ENCODE measurements at regions not wholly inside any gene's neighbourhood (a gene's known extent, or its start where the extent isn't known, plus 50 kb on each side); places are given as distances from the start of the nearest gene placed in this dataset.

GRCh38 chr6:119678961-119679360 is 329.4 kb upstream of the MAN1A1 start:
- POLR2A ChIA-PET (ENCODE audit: partially characterized antibody), result no interaction called here
- FAIRE-seq, result no peak
- TF ChIP-seq SRF (IDR thresholded peaks at IDR 0.05; ENCODE audit: low read depth, low read length), result no peak
- TF ChIP-seq NANOG (IDR thresholded peaks at IDR 0.05; ENCODE audit: insufficient read depth, low read depth, low read length, poor library complexity, severe bottlenecking), result no peak
- TF ChIP-seq CBX8 (IDR thresholded peaks at IDR 0.05; ENCODE audit: borderline replicate concordance, low read depth, low read length), result no peak
- TF ChIP-seq POLR2A (IDR thresholded peaks at IDR 0.05; ENCODE audit: control extremely low read depth in 1 of 2, low read depth in 2 of 2, low read length in 2 of 2), result no peak
- no peak for TF ChIP-seq SIN3A (conservative IDR thresholded peaks at IDR 0.05 in 1 of 2, IDR thresholded peaks at IDR 0.05 in 1 of 2; ENCODE audit: low read depth in 1 of 2, low read length in 2 of 2)
- no peak for TF ChIP-seq RAD21 (IDR thresholded peaks at IDR 0.05 in 1 of 2, conservative IDR thresholded peaks at IDR 0.05 in 1 of 2; ENCODE audit: low read depth in 2 of 2, low read length in 2 of 2)
- TF ChIP-seq POU5F1 (IDR thresholded peaks at IDR 0.05; ENCODE audit: low read depth, low read length), result no peak
- no peak for TF ChIP-seq E2F6 (IDR thresholded peaks at IDR 0.05)
- no peak for TF ChIP-seq BRCA1 (IDR thresholded peaks at IDR 0.05; ENCODE audit: low read depth, low read length)
- TF ChIP-seq SIRT6 (IDR thresholded peaks at IDR 0.05; ENCODE audit: low read length), result no peak
- TF ChIP-seq EGR1 (IDR thresholded peaks at IDR 0.05; ENCODE audit: borderline replicate concordance, low read depth, low read length), result no peak
- TF ChIP-seq SAP30 (IDR thresholded peaks at IDR 0.05; ENCODE audit: insufficient read depth, insufficient replicate concordance, low read length), result no peak
- no peak for TF ChIP-seq JUN (IDR thresholded peaks at IDR 0.05; ENCODE audit: low read depth, low read length)
- TF ChIP-seq RNF2 (IDR thresholded peaks at IDR 0.05; ENCODE audit: borderline replicate concordance, low read depth, low read length, missing control alignments, poor library complexity, severe bottlenecking), result no peak

More at GRCh38 chr6:119678961-119679360, 329.4 kb upstream of the MAN1A1 start:
- Histone ChIP-seq H3K23ac (ENCODE audit: insufficient read length) (no peak overlapping the region), H2BK5ac (ENCODE audit: low read depth, low read length) (no peak overlapping the region), H4K5ac (ENCODE audit: insufficient read length, low read depth, low read length) (no peak overlapping the region), H3K56ac (replicated peaks; ENCODE audit: insufficient read length, low read depth, low read length) (no peak overlapping the region), H3K4me3 (ENCODE audit: extremely low read depth in 1 of 4, insufficient read depth in 2 of 4, low read depth in 3 of 4, low read length in 4 of 4) (no peak overlapping the region), H3K4me2 (ENCODE audit: insufficient read depth in 1 of 2, low read depth in 2 of 2, low read length in 2 of 2) (no peak overlapping the region), H2BK12ac (ENCODE audit: low read depth, low read length) (no peak overlapping the region), H3K36me3 (ENCODE audit: control insufficient read depth in 2 of 4, insufficient read depth in 4 of 4, low read length in 3 of 4) (no peaks in the 10 kb centered on the region), H3K79me1 (ENCODE audit: low read depth, low read length) (no peaks in the 10 kb centered on the region), H2BK15ac (ENCODE audit: low read length) (no peak overlapping the region), H3K27me3 (replicated peaks in 1 of 4; ENCODE audit: control insufficient read depth in 3 of 4, extremely low read depth in 1 of 4, insufficient read depth in 3 of 4, low read length in 3 of 4) (no peaks in the 10 kb centered on the region), H3K79me2 (ENCODE audit: control insufficient read depth in 1 of 2, insufficient read depth in 2 of 2, low read length in 2 of 2) (no peaks in the 10 kb centered on the region), H4K8ac (ENCODE audit: extremely low read depth, insufficient read depth, low read length) (no peak overlapping the region), H2AFZ (ENCODE audit: low read length) (no peak overlapping the region), H3K4ac (replicated peaks; ENCODE audit: insufficient read length, low read depth, low read length) (no peak overlapping the region), H4K91ac (replicated peaks; ENCODE audit: insufficient read length, low read length) (no peak overlapping the region), H3K27ac (ENCODE audit: low read depth, low read length) (no peak overlapping the region), H3K23me2 (ENCODE audit: low read depth, low read length) (no peaks in the 10 kb centered on the region), H3K9ac (replicated peaks in 1 of 4; ENCODE audit: extremely low read depth in 1 of 4, low read depth in 3 of 4, low read length in 3 of 4) (no peak overlapping the region), H4K20me1 (replicated peaks in 1 of 2; ENCODE audit: control insufficient read depth in 1 of 2, insufficient read depth in 2 of 2, low read length in 2 of 2) (no peaks in the 10 kb centered on the region), H3K14ac (ENCODE audit: insufficient read length) (no peak overlapping the region), H2BK20ac (ENCODE audit: low read length) (no peak overlapping the region), H2AK5ac (ENCODE audit: low read depth, low read length) (no peak overlapping the region), H3K4me1 (replicated peaks in 1 of 4; ENCODE audit: control insufficient read depth in 3 of 4, insufficient read depth in 4 of 4, low read length in 3 of 4) (no peaks in the 10 kb centered on the region), H3K18ac (ENCODE audit: extremely low read depth, low read length) (no peak overlapping the region), H3K9me3 (ENCODE audit: insufficient read depth in 2 of 2, low read depth in 1 of 2, low read length in 1 of 2) (no peaks in the 10 kb centered on the region), H2BK120ac (replicated peaks; ENCODE audit: low read depth, low read length) (no peak overlapping the region)
- no peak for DNase-seq (ENCODE audit: low read depth in 1 of 2, low spot score in 2 of 2)
- 94% methylated on average over 3 of the region's 3 CpGs; no CpG with 5 or more reads in 1 of the 2 experiments for WGBS, 2 experiments (ENCODE audit: extremely low coverage in 1 of 2, insufficient coverage in 1 of 2, insufficient read length in 1 of 2, insufficient replicate concordance in 2 of 2, low coverage in 1 of 2, low lambda C conversion rate in 2 of 2, missing lambda C conversion rate in 1 of 2)
- CTCF ChIA-PET (ENCODE audit: partially characterized antibody), result no interaction called here
